OCI-LY7 (cell line): ENCODE measurements at regions not wholly inside any gene's neighbourhood (a gene's known extent, or its start where the extent isn't known, plus 50 kb on each side); places are given as distances from the start of the nearest gene placed in this dataset.
A peak's percentile ranks its signal among the peaks of the same experiment; 100 is the strongest.

ENCODE experiments used
- BruUV-seq: library from RNA; stranded (reverse); fragments of 400-500 nt; replicated peaks from 2 replicates; lab custom pipeline; 2021; lab: Mats Ljungman, UMichigan
- CTCF ChIA-PET: fragments of 300-600 bp; sonication (Branson Sonifier 250); formaldehyde crosslinking; loops from one replicate; lab custom pipeline; 2022; ENCODE audit warnings: antibody characterized with exemption; ENCODE audit not compliant: unreplicated experiment; lab: Charles Lee
- POLR2A ChIA-PET: fragments of 300-600 bp; sonication (Branson Sonifier 250); formaldehyde crosslinking; loops from one replicate; lab custom pipeline; 2022; ENCODE audit warnings: antibody characterized with exemption; lab: Charles Lee
- DNase-seq: peaks from one replicate; pipeline ENCODE4 v3.0.0-alpha.2; 2015; ENCODE audit warnings: low spot score
- H2AFZ ChIP-seq: fragments of 200-600 bp; sonication (generic), shearing (Covaris generic); 2 replicates; pipeline ENCODE4 v1.6.1; 2014; ENCODE audit warnings: mild to moderate bottlenecking, antibody characterized with exemption, low read length, moderate library complexity
- H3K27ac ChIP-seq: fragments of 200-600 bp; sonication (generic); 2 replicates; pipeline ENCODE4 v1.5.1; 2014; ENCODE audit warnings: mixed run types, low read depth, mild to moderate bottlenecking, moderate library complexity, low read length, inconsistent platforms; ENCODE audit not compliant: poor library complexity, severe bottlenecking
- H3K36me3 ChIP-seq: fragments of 200-600 bp; sonication (generic); 2 replicates; pipeline ENCODE4 v1.6.1; 2014; ENCODE audit warnings: mild to moderate bottlenecking, antibody characterized with exemption, low read length, moderate library complexity, mixed read lengths; ENCODE audit not compliant: insufficient read depth
- H3K4me1 ChIP-seq: fragments of 200-600 bp; sonication (generic); 2 replicates; pipeline ENCODE4 v1.5.1; 2014; ENCODE audit warnings: mild to moderate bottlenecking, low read length; ENCODE audit not compliant: insufficient read depth, poor library complexity, severe bottlenecking
- H3K4me2 ChIP-seq: fragments of 200-600 bp; sonication (generic); 2 replicates; pipeline ENCODE4 v1.6.1; 2014; ENCODE audit warnings: mild to moderate bottlenecking, low read length
- H3K4me3 ChIP-seq: fragments of 200-600 bp; sonication (generic); 2 replicates; pipeline ENCODE4 v1.5.1; 2014; ENCODE audit warnings: mild to moderate bottlenecking, low read depth, low read length; ENCODE audit not compliant: poor library complexity, severe bottlenecking
- H3K79me2 ChIP-seq: fragments of 200-600 bp; sonication (generic); 2 replicates; pipeline ENCODE4 v1.6.1; 2016; ENCODE audit warnings: low read depth, mild to moderate bottlenecking, low read length, moderate library complexity, mixed read lengths; ENCODE audit not compliant: insufficient read depth
- H3K9me2 ChIP-seq: fragments of 200-600 bp; sonication (generic); 2 replicates; pipeline ENCODE4 v1.6.1; 2016; ENCODE audit warnings: mild to moderate bottlenecking, low read length, mixed read lengths; ENCODE audit not compliant: insufficient read depth
- H3K9me3 ChIP-seq: fragments of 200-600 bp; sonication (generic); 2 replicates; pipeline ENCODE4 v1.6.1; 2014; ENCODE audit warnings: mild to moderate bottlenecking, mixed run types, low read length, mixed read lengths
- H4K20me1 ChIP-seq: fragments of 200-600 bp; sonication (generic); 2 replicates; pipeline ENCODE4 v1.6.1; 2014; ENCODE audit warnings: mild to moderate bottlenecking, antibody characterized with exemption, low read length, moderate library complexity, mixed read lengths; ENCODE audit not compliant: insufficient read depth
- EZH2phosphoT487 ChIP-seq: fragments of 200-600 bp; sonication (generic); IDR thresholded peaks from 2 replicates; pipeline ENCODE4 v1.6.1; 2018; ENCODE audit warnings: low read depth, borderline replicate concordance, mild to moderate bottlenecking, mixed run types, antibody characterized with exemption, low read length, moderate library complexity, mixed read lengths
- intact Hi-C: fragments of 100-400 bp; cut with micrococcal nuclease; formaldehyde crosslinking; loops from one replicate; pipeline ENCODE4 v1.10.0; 2022; ENCODE audit not compliant: unreplicated experiment
- TF ChIP-seq, protein P1 (sequence below): fragments of 200-600 bp; sonication (generic); conservative IDR thresholded peaks from 2 replicates; pipeline ENCODE4 v1.5.1; 2014; ENCODE audit warnings: mild to moderate bottlenecking, antibody characterized with exemption, low read length, moderate library complexity, mixed read lengths

DNA sequence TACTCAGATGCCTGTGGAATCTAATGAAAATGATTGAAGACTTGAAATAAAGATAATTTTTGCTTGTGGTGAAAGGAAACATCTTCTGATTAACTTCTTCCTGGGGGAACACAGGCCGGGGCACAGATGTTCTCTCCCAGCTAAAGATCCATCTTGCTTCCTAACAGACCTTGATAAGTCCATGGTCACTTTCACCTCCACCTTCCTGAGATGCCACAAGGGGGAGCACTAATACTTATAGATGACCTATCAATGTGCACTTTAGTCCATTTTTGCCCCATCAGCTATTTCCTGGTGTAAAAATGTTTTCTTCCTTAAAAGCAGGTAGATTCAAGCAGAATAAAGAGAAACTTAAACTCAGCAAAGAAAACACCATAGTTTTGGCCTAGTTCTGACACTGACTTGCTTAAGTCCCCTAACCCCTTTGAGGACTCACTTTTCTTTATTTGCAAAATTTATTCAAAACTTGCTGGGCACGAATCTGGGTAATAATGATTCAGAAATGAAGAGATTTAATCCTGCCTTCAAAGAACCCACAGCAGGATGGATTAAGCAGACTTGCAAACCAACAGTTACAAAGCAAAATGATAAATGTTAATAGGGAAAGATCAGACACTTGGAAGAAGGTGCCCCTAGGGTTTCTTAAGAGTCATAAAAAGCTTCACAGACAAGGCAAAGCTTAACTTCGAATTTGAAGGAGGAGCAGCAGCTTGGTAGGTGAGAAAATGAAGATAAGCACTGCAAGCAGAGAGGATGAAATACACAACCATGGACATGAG is 158.7 kb downstream of the RAB38 start:
- Histone ChIP-seq H3K79me2 (no peaks in the 10 kb centered on the region), H3K4me1 (no peaks in the 10 kb centered on the region), H3K9me3 (no peaks in the 10 kb centered on the region), H4K20me1 (no peaks in the 10 kb centered on the region), H2AFZ (peak overlapping the region; percentile 63), H3K36me3 (no peaks in the 10 kb centered on the region), H3K27ac (no peak overlapping the region), H3K4me3 (no peak overlapping the region), H3K9me2 (no peaks in the 10 kb centered on the region), H3K4me2 (no peak overlapping the region)
- intact Hi-C loops = loop anchor here (1.0 kb wide), 1 partner anchor 528 kb away; no protein-coding TSS in a partner anchor
- CTCF ChIA-PET = interaction anchor here (1.1 kb wide), 1 partner anchor 549 kb away, joined by 4 read pairs; no protein-coding TSS in a partner anchor
- POLR2A ChIA-PET = interaction anchor here (0.5 to 1.2 kb wide), 4 partner anchors 44 to 592 kb away, joined by 3 to 4 read pairs (median 4); no protein-coding TSS in a partner anchor
- TF ChIP-seq, protein P1, sequence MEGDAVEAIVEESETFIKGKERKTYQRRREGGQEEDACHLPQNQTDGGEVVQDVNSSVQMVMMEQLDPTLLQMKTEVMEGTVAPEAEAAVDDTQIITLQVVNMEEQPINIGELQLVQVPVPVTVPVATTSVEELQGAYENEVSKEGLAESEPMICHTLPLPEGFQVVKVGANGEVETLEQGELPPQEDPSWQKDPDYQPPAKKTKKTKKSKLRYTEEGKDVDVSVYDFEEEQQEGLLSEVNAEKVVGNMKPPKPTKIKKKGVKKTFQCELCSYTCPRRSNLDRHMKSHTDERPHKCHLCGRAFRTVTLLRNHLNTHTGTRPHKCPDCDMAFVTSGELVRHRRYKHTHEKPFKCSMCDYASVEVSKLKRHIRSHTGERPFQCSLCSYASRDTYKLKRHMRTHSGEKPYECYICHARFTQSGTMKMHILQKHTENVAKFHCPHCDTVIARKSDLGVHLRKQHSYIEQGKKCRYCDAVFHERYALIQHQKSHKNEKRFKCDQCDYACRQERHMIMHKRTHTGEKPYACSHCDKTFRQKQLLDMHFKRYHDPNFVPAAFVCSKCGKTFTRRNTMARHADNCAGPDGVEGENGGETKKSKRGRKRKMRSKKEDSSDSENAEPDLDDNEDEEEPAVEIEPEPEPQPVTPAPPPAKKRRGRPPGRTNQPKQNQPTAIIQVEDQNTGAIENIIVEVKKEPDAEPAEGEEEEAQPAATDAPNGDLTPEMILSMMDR = peak; percentile 89
- no peak for TF ChIP-seq EZH2phosphoT487
- DNase-seq = peak; percentile 77
- BruUV-seq = no TSS peak

GRCh38 chr11:88015170-88015569 is 160.1 kb downstream of the RAB38 start:
- H2AFZ ChIP-seq = no peak overlapping the region
- no peak overlapping the region for H3K27ac ChIP-seq
- TF ChIP-seq, protein P1 = no peak
- no peak for TF ChIP-seq EZH2phosphoT487
- no peaks in the 10 kb centered on the region for H3K9me3 ChIP-seq
- H3K4me3 ChIP-seq = no peak overlapping the region
- H3K79me2 ChIP-seq = no peaks in the 10 kb centered on the region
- no peaks in the 10 kb centered on the region for H3K4me1 ChIP-seq
- no TSS peak for BruUV-seq
- no peaks in the 10 kb centered on the region for H4K20me1 ChIP-seq
- intact Hi-C loops = no loop called here
- no peaks in the 10 kb centered on the region for H3K9me2 ChIP-seq
- ChIA-PET CTCF (interaction anchor here (0.6 to 1.0 kb wide), 2 partner anchors 529 to 537 kb away, joined by 3 read pairs; no protein-coding TSS in a partner anchor), POLR2A (interaction anchor here (0.5 to 0.7 kb wide), 2 partner anchors 336 to 1105 kb away, joined by 3 to 5 read pairs; no protein-coding TSS in a partner anchor)
- no peaks in the 10 kb centered on the region for H3K36me3 ChIP-seq
- no peak overlapping the region for H3K4me2 ChIP-seq
- no peak for DNase-seq

- no TSS peak for BruUV-seq
- Histone ChIP-seq H3K4me1 (no peaks in the 10 kb centered on the region), H3K9me3 (no peaks in the 10 kb centered on the region), H3K9me2 (no peaks in the 10 kb centered on the region), H3K4me2 (no peak overlapping the region), H3K79me2 (no peaks in the 10 kb centered on the region), H3K4me3 (no peak overlapping the region), H3K36me3 (no peaks in the 10 kb centered on the region), H4K20me1 (no peaks in the 10 kb centered on the region), H2AFZ (no peak overlapping the region), H3K27ac (no peak overlapping the region)
- intact Hi-C loops = no loop called here
- TF ChIP-seq EZH2phosphoT487 = no peak
- TF ChIP-seq, protein P1 = no peak
- ChIA-PET CTCF (no interaction called here), POLR2A (no interaction called here)
- no peak for DNase-seq
These were observed 161.7 kb downstream of the RAB38 start for GRCh38 chr11:88013508-88014065.
